ENCODE measurements at regions not wholly inside any gene's neighbourhood (a gene's known extent, or its start where the extent isn't known, plus 50 kb on each side); places are given as distances from the start of the nearest gene placed in this dataset.

DNA sequence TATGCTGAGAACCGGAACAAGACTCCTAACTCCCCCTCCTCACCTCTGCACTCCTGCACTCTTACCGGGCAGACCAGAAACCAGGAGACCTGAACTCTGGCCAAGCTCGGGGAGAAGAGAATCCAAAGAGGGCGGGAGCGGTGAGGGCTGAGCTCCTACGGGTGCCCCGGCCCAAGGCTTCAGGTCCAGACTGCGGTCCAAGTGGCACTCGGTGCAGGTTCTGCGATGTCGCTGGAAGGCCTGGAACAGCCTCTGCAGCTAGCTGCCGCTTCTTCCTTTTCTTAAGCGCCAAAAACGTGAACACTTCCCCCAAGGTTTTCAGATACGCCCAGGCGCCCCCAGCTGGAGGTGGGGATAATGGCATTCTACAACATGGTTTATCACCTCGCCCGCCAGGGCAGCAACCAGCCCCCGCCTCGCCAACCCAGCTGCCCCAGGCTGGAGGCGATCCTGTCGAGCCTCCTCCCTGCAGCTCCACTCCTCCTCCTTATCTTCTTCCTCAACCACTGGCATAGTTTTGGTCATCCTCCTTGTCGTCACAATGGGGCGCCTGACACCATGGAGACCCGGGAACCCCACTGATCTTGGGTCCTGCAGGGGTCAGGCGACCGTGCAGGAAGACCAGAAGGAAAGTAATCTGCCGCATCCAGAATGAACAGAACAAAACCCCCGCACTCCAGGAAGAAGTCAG, 1735.9 kb downstream of the TP53TG3F start:
- Histone ChIP-seq H3K27me3 (ENCODE audit: insufficient read depth, low read length) (no peaks in the 10 kb centered on the region), H4K20me1 (ENCODE audit: insufficient read depth) (no peaks in the 10 kb centered on the region), H3K4me1 (ENCODE audit: control insufficient read depth in 1 of 2, insufficient read depth in 2 of 2, low read length in 2 of 2) (no peaks in the 10 kb centered on the region), H3K4me2 (ENCODE audit: low read length) (no peak overlapping the region), H3K9ac (ENCODE audit: low read length) (no peak overlapping the region), H3K27ac (ENCODE audit: low read depth, low read length) (no peak overlapping the region), H3K79me2 (ENCODE audit: insufficient read depth, low read length) (no peaks in the 10 kb centered on the region), H3K36me3 (ENCODE audit: control insufficient read depth in 1 of 2, insufficient read depth in 2 of 2, low read length in 2 of 2) (no peaks in the 10 kb centered on the region), H3K9me2 (ENCODE audit: insufficient read depth) (no peaks in the 10 kb centered on the region), H2AFZ (ENCODE audit: low read depth, low read length, poor library complexity, severe bottlenecking) (no peak overlapping the region), H3K4me3 (replicated peaks in 1 of 2; ENCODE audit: low read depth in 1 of 2, low read length in 2 of 2) (no peak overlapping the region), H3K9me3 (ENCODE audit: control insufficient read depth in 1 of 2, insufficient read depth in 1 of 2, low read depth in 1 of 2, low read length in 2 of 2) (peaks cover 4 to 26% of the 10 kb centered on the region in 2 experiments; a peak in 2 of 4 replicates)
- RAD21 ChIA-PET (ENCODE audit: low non-redundant PET in 1 of 2, low total read pairs in 2 of 2, uncharacterized antibody in 2 of 2, unreplicated experiment in 2 of 2): no interaction called here
- POLR2A ChIA-PET: no interaction called here
- DNase-seq (ENCODE audit: low read depth, low spot score) (no peak), ATAC-seq (no peak)
- intact Hi-C loops (cut with micrococcal nuclease): no loop called here
- CTCF ChIA-PET: no interaction called here
- TF ChIP-seq CEBPB (IDR thresholded peaks at IDR 0.05; ENCODE audit: low read depth): no peak
- TF ChIP-seq RAD21 (IDR thresholded peaks at IDR 0.05; ENCODE audit: low read depth): no peak
- no peak for TF ChIP-seq EGR1 (IDR thresholded peaks at IDR 0.05; ENCODE audit: low read depth)
- TF ChIP-seq ZNF274 (IDR thresholded peaks at IDR 0.05; ENCODE audit: low read depth, low read length): no peak
- TF ChIP-seq, protein P1, sequence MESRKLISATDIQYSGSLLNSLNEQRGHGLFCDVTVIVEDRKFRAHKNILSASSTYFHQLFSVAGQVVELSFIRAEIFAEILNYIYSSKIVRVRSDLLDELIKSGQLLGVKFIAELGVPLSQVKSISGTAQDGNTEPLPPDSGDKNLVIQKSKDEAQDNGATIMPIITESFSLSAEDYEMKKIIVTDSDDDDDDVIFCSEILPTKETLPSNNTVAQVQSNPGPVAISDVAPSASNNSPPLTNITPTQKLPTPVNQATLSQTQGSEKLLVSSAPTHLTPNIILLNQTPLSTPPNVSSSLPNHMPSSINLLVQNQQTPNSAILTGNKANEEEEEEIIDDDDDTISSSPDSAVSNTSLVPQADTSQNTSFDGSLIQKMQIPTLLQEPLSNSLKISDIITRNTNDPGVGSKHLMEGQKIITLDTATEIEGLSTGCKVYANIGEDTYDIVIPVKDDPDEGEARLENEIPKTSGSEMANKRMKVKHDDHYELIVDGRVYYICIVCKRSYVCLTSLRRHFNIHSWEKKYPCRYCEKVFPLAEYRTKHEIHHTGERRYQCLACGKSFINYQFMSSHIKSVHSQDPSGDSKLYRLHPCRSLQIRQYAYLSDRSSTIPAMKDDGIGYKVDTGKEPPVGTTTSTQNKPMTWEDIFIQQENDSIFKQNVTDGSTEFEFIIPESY (IDR thresholded peaks at IDR 0.05; ENCODE audit: extremely low read depth, insufficient replicate concordance, low read length): no peak
- TF ChIP-seq SRF (IDR thresholded peaks at IDR 0.05; ENCODE audit: low read depth): no peak
- TF ChIP-seq, protein P2, sequence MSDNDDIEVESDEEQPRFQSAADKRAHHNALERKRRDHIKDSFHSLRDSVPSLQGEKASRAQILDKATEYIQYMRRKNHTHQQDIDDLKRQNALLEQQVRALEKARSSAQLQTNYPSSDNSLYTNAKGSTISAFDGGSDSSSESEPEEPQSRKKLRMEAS (IDR thresholded peaks at IDR 0.05): no peak
- TF ChIP-seq SIN3A (IDR thresholded peaks at IDR 0.05; ENCODE audit: low read depth): no peak
- TF ChIP-seq YY1 (IDR thresholded peaks at IDR 0.05; ENCODE audit: extremely low read depth, insufficient replicate concordance, low read depth, low read length): no peak
- no peak for TF ChIP-seq FOSL1 (IDR thresholded peaks at IDR 0.05; ENCODE audit: low read depth)
- TF ChIP-seq TCF7L2 (IDR thresholded peaks at IDR 0.05; ENCODE audit: borderline replicate concordance, extremely low read depth, insufficient read depth, insufficient read length): no peak
- TF ChIP-seq POLR2AphosphoS5 (IDR thresholded peaks at IDR 0.05; ENCODE audit: low read depth, low read length): no peak
- no TSS peak for BruUV-seq (replicated peaks)

All from HCT116 (cell line).